ENCODE measurements at regions not wholly inside any gene's neighbourhood (a gene's known extent, or its start where the extent isn't known, plus 50 kb on each side); places are given as distances from the start of the nearest gene placed in this dataset.

GRCh38 chr4:129246145-129246544 lies 150.2 kb downstream of the C4orf33 start:
- TF ChIP-seq, protein P1, sequence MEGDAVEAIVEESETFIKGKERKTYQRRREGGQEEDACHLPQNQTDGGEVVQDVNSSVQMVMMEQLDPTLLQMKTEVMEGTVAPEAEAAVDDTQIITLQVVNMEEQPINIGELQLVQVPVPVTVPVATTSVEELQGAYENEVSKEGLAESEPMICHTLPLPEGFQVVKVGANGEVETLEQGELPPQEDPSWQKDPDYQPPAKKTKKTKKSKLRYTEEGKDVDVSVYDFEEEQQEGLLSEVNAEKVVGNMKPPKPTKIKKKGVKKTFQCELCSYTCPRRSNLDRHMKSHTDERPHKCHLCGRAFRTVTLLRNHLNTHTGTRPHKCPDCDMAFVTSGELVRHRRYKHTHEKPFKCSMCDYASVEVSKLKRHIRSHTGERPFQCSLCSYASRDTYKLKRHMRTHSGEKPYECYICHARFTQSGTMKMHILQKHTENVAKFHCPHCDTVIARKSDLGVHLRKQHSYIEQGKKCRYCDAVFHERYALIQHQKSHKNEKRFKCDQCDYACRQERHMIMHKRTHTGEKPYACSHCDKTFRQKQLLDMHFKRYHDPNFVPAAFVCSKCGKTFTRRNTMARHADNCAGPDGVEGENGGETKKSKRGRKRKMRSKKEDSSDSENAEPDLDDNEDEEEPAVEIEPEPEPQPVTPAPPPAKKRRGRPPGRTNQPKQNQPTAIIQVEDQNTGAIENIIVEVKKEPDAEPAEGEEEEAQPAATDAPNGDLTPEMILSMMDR (IDR thresholded peaks at IDR 0.05): no peak
- TF ChIP-seq POLR2A (IDR thresholded peaks at IDR 0.05): no peak
